Right lobe of liver (tissue), 6 donors: ENCODE measurements at regions not wholly inside any gene's neighbourhood (a gene's known extent, or its start where the extent isn't known, plus 50 kb on each side); places are given as distances from the start of the nearest gene placed in this dataset.

Experiments
- ATAC-seq, 4 donors: fragments of 200-7000 bp; cut with Tn5 transposase; one replicate each; pipeline ENCODE4 v1.9.1; 2020; ENCODE audit warnings: mild to moderate bottlenecking in 4 of 4, moderate library complexity in 4 of 4
- DNase-seq, 3 donors: peaks; one replicate each; pipeline ENCODE4 v3.0.0-alpha.2; 2020
- H3K27ac ChIP-seq, 3 donors: fragments of 200-600 bp; one replicate each; pipeline ENCODE4 v1.8.0; 2022
- H3K27me3 ChIP-seq, 2 donors: fragments of 200-600 bp; one replicate each; pipeline ENCODE4 v1.8.0; 2022
- H3K36me3 ChIP-seq, 4 donors: fragments of 200-600 bp; sonication (generic) in 1 of 4; one replicate each; pipeline versions ENCODE4 v1.5.1 to v1.8.0; 2017 to 2022; ENCODE audit warnings: control low read depth in 1 of 4
- H3K4me1 ChIP-seq, 4 donors: fragments of 200-600 bp; sonication (generic) in 1 of 4; one replicate each; pipeline versions ENCODE4 v1.5.1 to v1.8.0; 2017 to 2022; ENCODE audit warnings: control low read depth in 1 of 4
- H3K4me3 ChIP-seq, 3 donors: fragments of 200-600 bp; one replicate each; pipeline ENCODE4 v1.8.0; 2022
- H3K9me3 ChIP-seq, 4 donors: fragments of 200-600 bp; sonication (generic) in 1 of 4; one replicate each; pipeline versions ENCODE4 v1.5.1 to v1.8.0; 2017 to 2022; ENCODE audit warnings: control low read depth in 1 of 4
- POLR2A ChIP-seq: fragments of 450-650 bp; IDR thresholded peaks from one replicate; pipeline ENCODE4 v1.6.1; 2017; ENCODE audit warnings: antibody characterized with exemption, mild to moderate bottlenecking
- WGBS: methylation state at CpG from one replicate; pipeline ENCODE4 v1.1.6; 2018; ENCODE audit warnings: low coverage, low lambda C conversion rate; ENCODE audit not compliant: insufficient coverage; ENCODE audit errors: missing lambda C conversion rate; 5-methylcytosine and 5-hydroxymethylcytosine counted together
- intact Hi-C, 2 donors: fragments of 100-400 bp; cut with DNase I; formaldehyde crosslinking; loops; one replicate each; pipeline versions ENCODE4 v1.11.2 to v1.14.1; 2022
- TF ChIP-seq, protein P1 (sequence below), 4 donors: fragments of 200-600 bp in 3 of 4; fragments of 450-650 bp in 1 of 4; IDR thresholded peaks; one replicate each; pipeline versions ENCODE4 v1.5.1 to v1.8.0; 2016 to 2022; ENCODE audit warnings: antibody characterized with exemption in 4 of 4, mild to moderate bottlenecking in 2 of 4
- donor health status: DM: no; HTN: yes; CAD: no.
- donor health status: DM: no; HTN: no; CAD: no.
- donor health status: DM: no; HTN: no; CAD: no.
- donor health status: DM: no; HTN: yes; CAD: no.
- donor health status: DM: no; HTN: yes; CAD: no.

DNA sequence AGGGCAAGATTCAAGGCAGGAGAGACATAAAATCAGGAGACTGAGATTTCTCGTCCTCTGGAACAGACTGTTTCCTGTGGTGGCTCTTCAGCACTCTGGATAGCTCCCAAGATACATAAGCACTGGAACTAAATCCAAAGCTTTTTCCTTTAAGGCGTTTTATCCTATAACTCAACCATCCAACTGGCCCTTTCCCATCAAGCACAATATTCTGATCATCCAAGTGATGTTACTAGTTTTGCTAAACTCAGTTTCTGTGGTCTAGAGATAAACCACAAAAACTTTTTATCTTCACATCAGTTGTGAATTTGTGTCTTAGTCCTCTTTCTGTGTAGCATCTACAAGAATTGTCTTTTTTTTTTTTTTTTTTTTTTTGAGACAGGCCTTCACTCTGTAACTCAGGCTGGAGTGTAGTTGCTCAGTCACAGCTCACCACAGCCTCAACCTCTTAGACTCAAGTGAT, 299.4 kb downstream of the COX7C start:
- TF ChIP-seq, protein P1, sequence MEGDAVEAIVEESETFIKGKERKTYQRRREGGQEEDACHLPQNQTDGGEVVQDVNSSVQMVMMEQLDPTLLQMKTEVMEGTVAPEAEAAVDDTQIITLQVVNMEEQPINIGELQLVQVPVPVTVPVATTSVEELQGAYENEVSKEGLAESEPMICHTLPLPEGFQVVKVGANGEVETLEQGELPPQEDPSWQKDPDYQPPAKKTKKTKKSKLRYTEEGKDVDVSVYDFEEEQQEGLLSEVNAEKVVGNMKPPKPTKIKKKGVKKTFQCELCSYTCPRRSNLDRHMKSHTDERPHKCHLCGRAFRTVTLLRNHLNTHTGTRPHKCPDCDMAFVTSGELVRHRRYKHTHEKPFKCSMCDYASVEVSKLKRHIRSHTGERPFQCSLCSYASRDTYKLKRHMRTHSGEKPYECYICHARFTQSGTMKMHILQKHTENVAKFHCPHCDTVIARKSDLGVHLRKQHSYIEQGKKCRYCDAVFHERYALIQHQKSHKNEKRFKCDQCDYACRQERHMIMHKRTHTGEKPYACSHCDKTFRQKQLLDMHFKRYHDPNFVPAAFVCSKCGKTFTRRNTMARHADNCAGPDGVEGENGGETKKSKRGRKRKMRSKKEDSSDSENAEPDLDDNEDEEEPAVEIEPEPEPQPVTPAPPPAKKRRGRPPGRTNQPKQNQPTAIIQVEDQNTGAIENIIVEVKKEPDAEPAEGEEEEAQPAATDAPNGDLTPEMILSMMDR (IDR thresholded peaks at IDR 0.05), result no peak
- no peak for TF ChIP-seq POLR2A
- no peaks in the 10 kb centered on the region for H3K9me3 ChIP-seq
- H3K27me3 ChIP-seq, result no peaks in the 10 kb centered on the region
- intact Hi-C loops, result no loop called here
- no peaks in the 10 kb centered on the region for H3K36me3 ChIP-seq
- WGBS, result 32% methylated on average over 2 of the region's 2 CpGs
- ATAC-seq, result no peak
- DNase-seq, result no peak
- H3K4me3 ChIP-seq, result no peak overlapping the region
- no peak overlapping the region for H3K27ac ChIP-seq
- H3K4me1 ChIP-seq, result no peaks in the 10 kb centered on the region

DNA sequence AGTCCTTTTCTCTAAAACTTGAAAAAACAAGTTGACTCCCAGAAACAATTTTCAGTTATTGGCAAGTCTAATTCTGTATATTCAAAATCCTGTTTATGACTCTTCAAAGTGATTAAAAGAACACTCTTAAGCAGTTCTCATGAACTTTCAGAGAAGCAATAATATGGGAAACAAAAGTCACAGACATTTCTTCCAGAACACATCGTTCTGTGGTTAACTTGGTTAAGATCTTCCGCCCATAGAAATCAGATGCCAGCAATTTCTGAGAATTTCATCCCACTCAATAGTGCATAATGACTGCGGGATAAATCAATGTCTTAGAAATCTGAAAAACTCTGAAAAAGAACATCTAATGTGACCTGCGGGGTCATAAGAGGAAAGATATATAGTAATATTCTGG, 300.5 kb downstream of the COX7C start:
- no peak overlapping the region for H3K27ac ChIP-seq
- DNase-seq (no peak), ATAC-seq (no peak)
- H3K36me3 ChIP-seq, result no peaks in the 10 kb centered on the region
- H3K9me3 ChIP-seq, result no peaks in the 10 kb centered on the region
- no peaks in the 10 kb centered on the region for H3K27me3 ChIP-seq
- H3K4me3 ChIP-seq, result no peak overlapping the region
- intact Hi-C loops, result no loop called here
- WGBS, result 52% methylated on average over 4 of the region's 4 CpGs
- TF ChIP-seq, protein P1 (IDR thresholded peaks at IDR 0.05), result no peak
- TF ChIP-seq POLR2A, result no peak
- no peaks in the 10 kb centered on the region for H3K4me1 ChIP-seq

DNA sequence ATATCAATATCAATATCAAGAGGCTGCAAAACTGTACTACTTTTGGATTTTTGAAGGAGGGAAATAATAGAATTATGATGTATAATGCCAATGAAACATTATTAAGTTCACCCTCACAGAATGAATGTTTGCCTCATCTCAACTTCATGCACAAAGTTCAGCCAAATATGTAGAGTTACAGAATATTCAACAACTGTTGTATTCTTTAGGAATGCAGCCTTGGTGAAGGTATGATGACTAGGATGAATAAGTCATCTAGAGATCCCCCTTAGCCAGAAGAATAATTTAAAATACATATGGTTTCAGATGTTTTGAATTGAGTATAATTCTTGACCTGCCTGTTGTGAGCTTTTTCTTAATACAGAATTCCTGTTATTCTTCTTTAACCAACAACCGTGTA, 308.3 kb downstream of the COX7C start:
- no peak for DNase-seq
- Histone ChIP-seq H3K27ac (no peak overlapping the region), H3K9me3 (no peaks in the 10 kb centered on the region), H3K4me1 (no peaks in the 10 kb centered on the region), H3K27me3 (no peaks in the 10 kb centered on the region), H3K36me3 (no peaks in the 10 kb centered on the region), H3K4me3 (no peak overlapping the region)
- ATAC-seq, result no peak
- 56% methylated on average over 1 of the region's 1 CpG for WGBS
- intact Hi-C loops, result no loop called here
- TF ChIP-seq, protein P1 (IDR thresholded peaks at IDR 0.05), result no peak

DNA sequence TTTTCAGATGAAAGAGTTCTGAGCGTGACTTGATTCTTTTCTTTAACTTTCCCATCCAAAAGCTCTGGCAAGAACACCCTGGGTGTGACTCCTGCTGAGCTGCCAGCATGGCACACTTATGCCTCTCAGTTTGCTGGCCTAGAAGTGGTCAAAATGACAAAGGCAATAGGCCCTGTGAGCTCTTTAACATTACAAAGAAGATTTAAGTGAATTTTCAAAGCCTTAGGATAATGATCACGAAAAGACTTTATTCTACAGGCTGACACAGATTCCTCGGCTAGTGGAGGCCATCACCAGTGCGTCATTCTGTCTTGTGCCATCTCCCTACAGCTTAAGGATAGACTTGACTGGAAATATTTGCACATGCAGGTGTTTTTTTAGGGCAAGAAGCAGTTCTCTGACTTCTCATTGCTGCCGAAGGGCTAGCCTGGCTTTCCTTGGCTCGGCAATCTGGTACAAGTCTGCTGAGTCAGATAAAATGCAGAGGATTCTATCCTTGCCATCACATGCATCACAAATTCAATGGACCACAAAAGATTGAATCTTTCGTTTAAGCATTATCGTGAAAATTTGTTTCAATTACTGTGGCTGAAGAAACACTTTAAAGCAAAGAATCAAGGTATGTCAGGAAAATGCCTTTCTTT, 311.5 kb downstream of the COX7C start:
- Histone ChIP-seq H3K4me1 (no peaks in the 10 kb centered on the region), H3K36me3 (no peaks in the 10 kb centered on the region), H3K27me3 (no peaks in the 10 kb centered on the region), H3K4me3 (no peak overlapping the region), H3K27ac (no peak overlapping the region), H3K9me3 (no peaks in the 10 kb centered on the region)
- DNase-seq (no peak), ATAC-seq (no peak)
- intact Hi-C loops, result no loop called here
- WGBS, result 26% methylated on average over 8 of the region's 8 CpGs
- TF ChIP-seq, protein P1 (IDR thresholded peaks at IDR 0.05), result no peak
- TF ChIP-seq POLR2A, result no peak

DNA sequence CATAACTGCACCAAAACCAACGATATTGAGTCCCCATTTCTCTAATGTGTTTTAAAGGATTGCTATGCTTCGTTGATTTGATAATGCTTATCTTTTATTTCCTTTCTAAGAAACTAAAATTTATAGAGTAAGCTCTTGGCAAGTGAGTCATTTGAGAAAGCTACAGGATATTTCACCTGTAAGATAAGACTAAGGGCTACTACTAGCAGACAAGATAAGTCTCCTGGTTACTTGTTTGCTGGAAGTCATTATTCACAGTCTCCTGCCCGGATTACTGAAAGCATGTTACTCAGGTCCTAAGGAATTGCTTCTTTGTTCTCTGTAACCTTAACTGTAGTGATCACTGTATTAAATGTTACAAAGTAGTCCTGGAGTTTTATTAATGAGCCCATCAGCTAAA, 315.9 kb upstream of the RASA1 start:
- no peak for TF ChIP-seq POLR2A
- TF ChIP-seq, protein P1 (IDR thresholded peaks at IDR 0.05), result no peak
- ATAC-seq (no peak), DNase-seq (no peak)
- Histone ChIP-seq H3K27ac (no peak overlapping the region), H3K4me1 (no peaks in the 10 kb centered on the region), H3K4me3 (no peak overlapping the region), H3K9me3 (no peaks in the 10 kb centered on the region), H3K27me3 (no peaks in the 10 kb centered on the region), H3K36me3 (no peaks in the 10 kb centered on the region)
- 28% methylated on average over 3 of the region's 3 CpGs for WGBS
- intact Hi-C loops, result no loop called here
